DND-41 (cell line): ENCODE measurements at regions not wholly inside any gene's neighbourhood (a gene's known extent, or its start where the extent isn't known, plus 50 kb on each side); places are given as distances from the start of the nearest gene placed in this dataset.

ENCODE experiments used
- EZH2 ChIP-seq: IDR thresholded peaks from 3 replicates; pipeline ENCODE4 v1.6.1; 2012; ENCODE audit warnings: borderline replicate concordance, low read depth, mild to moderate bottlenecking, moderate library complexity, low read length, inconsistent platforms; ENCODE audit not compliant: severe bottlenecking
- TF ChIP-seq, protein P1 (sequence below): IDR thresholded peaks from 2 replicates; pipeline ENCODE4 v1.5.1; 2012; ENCODE audit warnings: borderline replicate concordance, low read length, moderate library complexity, mild to moderate bottlenecking; ENCODE audit not compliant: poor library complexity, severe bottlenecking; ENCODE audit errors: extremely low read depth

DNA sequence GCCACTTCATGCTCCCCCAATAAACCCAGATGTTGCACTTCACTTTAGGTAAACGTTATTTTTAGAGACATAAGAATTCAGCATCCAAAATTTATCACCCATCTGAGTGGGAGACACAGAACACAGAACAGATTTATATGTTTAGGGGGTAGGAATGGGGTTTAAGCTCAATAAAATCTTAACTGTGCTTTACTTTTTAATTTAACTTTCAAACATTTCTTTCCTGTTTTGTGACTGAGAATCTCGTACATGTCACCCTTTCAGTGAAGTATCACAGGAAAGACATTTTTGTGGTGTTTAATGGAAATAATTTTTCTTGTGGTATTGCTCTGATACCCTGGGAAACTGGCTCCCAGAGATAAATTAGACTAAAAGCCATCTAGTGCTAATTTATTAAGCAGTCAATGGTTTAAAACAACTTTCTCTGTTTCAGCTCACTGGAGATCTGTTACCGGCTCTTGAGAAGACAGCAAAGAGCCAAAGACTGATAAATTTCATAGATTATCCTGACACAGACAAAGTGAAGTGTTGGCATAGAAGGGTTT lies 148.0 kb upstream of the BMP4 start:
- TF ChIP-seq, protein P1, sequence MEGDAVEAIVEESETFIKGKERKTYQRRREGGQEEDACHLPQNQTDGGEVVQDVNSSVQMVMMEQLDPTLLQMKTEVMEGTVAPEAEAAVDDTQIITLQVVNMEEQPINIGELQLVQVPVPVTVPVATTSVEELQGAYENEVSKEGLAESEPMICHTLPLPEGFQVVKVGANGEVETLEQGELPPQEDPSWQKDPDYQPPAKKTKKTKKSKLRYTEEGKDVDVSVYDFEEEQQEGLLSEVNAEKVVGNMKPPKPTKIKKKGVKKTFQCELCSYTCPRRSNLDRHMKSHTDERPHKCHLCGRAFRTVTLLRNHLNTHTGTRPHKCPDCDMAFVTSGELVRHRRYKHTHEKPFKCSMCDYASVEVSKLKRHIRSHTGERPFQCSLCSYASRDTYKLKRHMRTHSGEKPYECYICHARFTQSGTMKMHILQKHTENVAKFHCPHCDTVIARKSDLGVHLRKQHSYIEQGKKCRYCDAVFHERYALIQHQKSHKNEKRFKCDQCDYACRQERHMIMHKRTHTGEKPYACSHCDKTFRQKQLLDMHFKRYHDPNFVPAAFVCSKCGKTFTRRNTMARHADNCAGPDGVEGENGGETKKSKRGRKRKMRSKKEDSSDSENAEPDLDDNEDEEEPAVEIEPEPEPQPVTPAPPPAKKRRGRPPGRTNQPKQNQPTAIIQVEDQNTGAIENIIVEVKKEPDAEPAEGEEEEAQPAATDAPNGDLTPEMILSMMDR, result no peak
- TF ChIP-seq EZH2, result no peak
